ENCODE measurements at regions not wholly inside any gene's neighbourhood (a gene's known extent, or its start where the extent isn't known, plus 50 kb on each side); places are given as distances from the start of the nearest gene placed in this dataset.

GRCh38 chr6:21850691-21851090 lies 257.1 kb downstream of the SOX4 start:
- Histone ChIP-seq H3K79me2 (ENCODE audit: insufficient read depth, low read length) (no peaks in the 10 kb centered on the region), H3K27ac (ENCODE audit: low read depth, low read length) (no peak overlapping the region), H3K4me3 (ENCODE audit: insufficient read depth, low read depth, low read length) (no peak overlapping the region), H3K27me3 (ENCODE audit: insufficient read depth, low read length) (no peaks in the 10 kb centered on the region), H3K4me1 (ENCODE audit: insufficient read depth, low read length) (peaks cover 7% of the 10 kb centered on the region), H3K9ac (ENCODE audit: low read length) (no peak overlapping the region), H2AFZ (ENCODE audit: low read depth, low read length) (no peak overlapping the region), H3K9me3 (ENCODE audit: insufficient read depth, low read depth, low read length) (no peaks in the 10 kb centered on the region), H3K4me2 (ENCODE audit: low read length) (no peak overlapping the region), H3K36me3 (ENCODE audit: insufficient read depth, low read length) (no peaks in the 10 kb centered on the region), H4K20me1 (ENCODE audit: insufficient read depth, low read length) (no peaks in the 10 kb centered on the region)
- TF ChIP-seq EZH2 (IDR thresholded peaks at IDR 0.05; ENCODE audit: insufficient read depth, low read length) (no peak), CTCF (IDR thresholded peaks at IDR 0.05; ENCODE audit: insufficient read depth, low read depth, low read length) (no peak)
- no peak for DNase-seq (ENCODE audit: low read depth)
- no peak overlapping the region for H3K27ac Mint-ChIP-seq (ENCODE audit: unreplicated experiment)
- H3K4me1 Mint-ChIP-seq (ENCODE audit: low read depth, unreplicated experiment): peaks cover 32% of the 10 kb centered on the region
- H3K27me3 Mint-ChIP-seq (ENCODE audit: low read depth, unreplicated experiment): no peaks in the 10 kb centered on the region
- H3K4me3 Mint-ChIP-seq (ENCODE audit: unreplicated experiment): no peak overlapping the region
- no peak for FAIRE-seq
- no peaks in the 10 kb centered on the region for H3K9me3 Mint-ChIP-seq (ENCODE audit: unreplicated experiment)
- H3K36me3 Mint-ChIP-seq (ENCODE audit: low read depth, unreplicated experiment): peaks cover 9% of the 10 kb centered on the region

DNA sequence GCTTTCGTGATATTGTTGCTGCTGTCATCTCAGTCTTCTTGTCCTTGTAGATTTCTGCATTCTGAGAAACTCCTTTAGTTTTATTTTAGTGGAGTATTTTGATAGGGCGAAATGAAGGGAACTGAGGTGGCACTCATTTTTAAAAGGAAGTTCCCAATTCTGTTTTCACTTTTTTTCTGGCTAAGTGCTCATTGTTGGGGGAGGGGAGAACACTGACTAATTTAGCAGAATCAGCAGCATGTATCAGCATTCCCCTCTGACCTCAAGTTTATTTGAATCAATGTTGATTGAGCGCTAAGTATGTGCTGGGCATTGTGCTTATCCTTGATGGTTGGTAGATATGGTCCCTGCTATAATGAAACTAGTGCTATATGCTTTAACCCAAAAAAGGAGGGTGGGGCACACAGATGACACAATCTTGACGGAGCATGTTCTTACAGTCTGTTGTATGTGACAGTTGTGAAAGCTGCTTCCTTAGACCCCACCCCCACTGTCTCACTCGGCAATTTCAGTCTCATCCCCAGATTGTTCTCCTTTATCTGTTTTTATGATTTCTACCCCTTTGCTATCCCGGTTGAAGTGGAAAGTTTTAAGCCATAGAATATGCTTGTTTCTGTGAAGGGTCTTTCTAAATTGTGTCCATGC lies 262.4 kb downstream of the SOX4 start:
- Mint-ChIP-seq H3K4me3 (ENCODE audit: unreplicated experiment) (no peak overlapping the region), H3K27ac (ENCODE audit: unreplicated experiment) (peak overlapping the region; percentile 63), H3K9me3 (ENCODE audit: unreplicated experiment) (no peaks in the 10 kb centered on the region), H3K36me3 (ENCODE audit: low read depth, unreplicated experiment) (peaks cover 3% of the 10 kb centered on the region), H3K27me3 (ENCODE audit: low read depth, unreplicated experiment) (no peaks in the 10 kb centered on the region), H3K4me1 (ENCODE audit: low read depth, unreplicated experiment) (peaks cover 12% of the 10 kb centered on the region)
- Histone ChIP-seq H3K27ac (ENCODE audit: low read depth, low read length) (peak overlapping the region; percentile 60), H3K4me3 (ENCODE audit: insufficient read depth, low read depth, low read length) (no peak overlapping the region), H3K4me1 (ENCODE audit: insufficient read depth, low read length) (peaks cover 18% of the 10 kb centered on the region), H4K20me1 (ENCODE audit: insufficient read depth, low read length) (no peaks in the 10 kb centered on the region), H2AFZ (ENCODE audit: low read depth, low read length) (no peak overlapping the region), H3K4me2 (ENCODE audit: low read length) (peak overlapping the region; percentile 69), H3K9ac (ENCODE audit: low read length) (peak overlapping the region; percentile 35), H3K36me3 (ENCODE audit: insufficient read depth, low read length) (no peaks in the 10 kb centered on the region), H3K79me2 (ENCODE audit: insufficient read depth, low read length) (no peaks in the 10 kb centered on the region), H3K9me3 (ENCODE audit: insufficient read depth, low read depth, low read length) (no peaks in the 10 kb centered on the region), H3K27me3 (ENCODE audit: insufficient read depth, low read length) (no peaks in the 10 kb centered on the region)
- no peak for FAIRE-seq
- peak; percentile 13 for DNase-seq (ENCODE audit: low read depth)
- TF ChIP-seq CTCF (IDR thresholded peaks at IDR 0.05; ENCODE audit: insufficient read depth, low read depth, low read length): no peak
- no peak for TF ChIP-seq EZH2 (IDR thresholded peaks at IDR 0.05; ENCODE audit: insufficient read depth, low read length)

DNA sequence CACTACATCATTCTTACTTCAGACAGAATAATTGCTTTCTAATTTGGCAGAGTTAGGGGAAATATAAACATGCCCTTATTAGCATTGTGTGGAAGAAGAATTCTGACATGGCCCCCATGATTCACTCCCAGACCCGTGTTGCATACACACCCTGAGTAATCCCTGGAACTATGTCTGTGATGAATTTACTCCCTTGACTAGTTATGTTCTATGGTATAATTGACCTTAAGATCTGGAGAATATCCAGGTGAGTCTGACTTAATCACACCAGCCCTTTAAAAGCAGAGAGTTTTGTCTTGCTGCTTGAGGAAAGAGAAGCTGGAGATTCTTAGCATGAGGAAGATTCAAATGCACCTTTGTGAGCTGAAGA lies 262.9 kb downstream of the SOX4 start:
- H3K9ac ChIP-seq (ENCODE audit: low read length): peak overlapping the region; percentile 35
- Mint-ChIP-seq H3K9me3 (ENCODE audit: unreplicated experiment) (no peaks in the 10 kb centered on the region), H3K27me3 (ENCODE audit: low read depth, unreplicated experiment) (no peaks in the 10 kb centered on the region), H3K36me3 (ENCODE audit: low read depth, unreplicated experiment) (peaks cover 3% of the 10 kb centered on the region), H3K4me3 (ENCODE audit: unreplicated experiment) (no peak overlapping the region), H3K4me1 (ENCODE audit: low read depth, unreplicated experiment) (peaks cover 12% of the 10 kb centered on the region), H3K27ac (ENCODE audit: unreplicated experiment) (peak overlapping the region; percentile 63)
- FAIRE-seq: no peak
- no peaks in the 10 kb centered on the region for H3K27me3 ChIP-seq (ENCODE audit: insufficient read depth, low read length)
- H3K4me3 ChIP-seq (ENCODE audit: insufficient read depth, low read depth, low read length): no peak overlapping the region
- no peaks in the 10 kb centered on the region for H3K36me3 ChIP-seq (ENCODE audit: insufficient read depth, low read length)
- no peaks in the 10 kb centered on the region for H3K79me2 ChIP-seq (ENCODE audit: insufficient read depth, low read length)
- peaks cover 18% of the 10 kb centered on the region for H3K4me1 ChIP-seq (ENCODE audit: insufficient read depth, low read length)
- peak overlapping the region; percentile 60 for H3K27ac ChIP-seq (ENCODE audit: low read depth, low read length)
- H3K4me2 ChIP-seq (ENCODE audit: low read length): peak overlapping the region; percentile 69
- DNase-seq (ENCODE audit: low read depth): peak; percentile 96
- TF ChIP-seq EZH2 (IDR thresholded peaks at IDR 0.05; ENCODE audit: insufficient read depth, low read length): no peak
- TF ChIP-seq CTCF (IDR thresholded peaks at IDR 0.05; ENCODE audit: insufficient read depth, low read depth, low read length): no peak
- no peaks in the 10 kb centered on the region for H4K20me1 ChIP-seq (ENCODE audit: insufficient read depth, low read length)
- no peaks in the 10 kb centered on the region for H3K9me3 ChIP-seq (ENCODE audit: insufficient read depth, low read depth, low read length)
- no peak overlapping the region for H2AFZ ChIP-seq (ENCODE audit: low read depth, low read length)
